ENCODE measurements at regions not wholly inside any gene's neighbourhood (a gene's known extent, or its start where the extent isn't known, plus 50 kb on each side); places are given as distances from the start of the nearest gene placed in this dataset.

DNA sequence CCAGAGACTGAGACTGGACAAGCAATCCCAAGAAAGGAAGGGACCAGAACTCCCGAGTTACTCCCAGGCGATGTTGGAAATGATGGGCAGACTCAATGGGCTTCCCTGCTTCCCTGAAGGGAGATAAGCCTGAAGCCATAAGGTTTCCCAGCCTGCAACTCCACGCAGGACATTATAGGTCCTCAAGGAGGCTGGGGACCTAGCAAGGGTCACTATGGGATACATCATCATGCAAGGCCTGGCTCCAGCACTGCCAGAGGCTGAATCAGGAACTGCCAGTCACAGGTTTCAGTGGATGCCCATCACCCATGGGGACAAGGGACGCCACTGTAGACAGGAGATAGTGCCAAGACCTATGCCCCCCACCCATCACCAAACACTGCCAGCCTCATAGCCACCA lies 338.7 kb downstream of the IRS2 start:
- TF ChIP-seq, protein P1, sequence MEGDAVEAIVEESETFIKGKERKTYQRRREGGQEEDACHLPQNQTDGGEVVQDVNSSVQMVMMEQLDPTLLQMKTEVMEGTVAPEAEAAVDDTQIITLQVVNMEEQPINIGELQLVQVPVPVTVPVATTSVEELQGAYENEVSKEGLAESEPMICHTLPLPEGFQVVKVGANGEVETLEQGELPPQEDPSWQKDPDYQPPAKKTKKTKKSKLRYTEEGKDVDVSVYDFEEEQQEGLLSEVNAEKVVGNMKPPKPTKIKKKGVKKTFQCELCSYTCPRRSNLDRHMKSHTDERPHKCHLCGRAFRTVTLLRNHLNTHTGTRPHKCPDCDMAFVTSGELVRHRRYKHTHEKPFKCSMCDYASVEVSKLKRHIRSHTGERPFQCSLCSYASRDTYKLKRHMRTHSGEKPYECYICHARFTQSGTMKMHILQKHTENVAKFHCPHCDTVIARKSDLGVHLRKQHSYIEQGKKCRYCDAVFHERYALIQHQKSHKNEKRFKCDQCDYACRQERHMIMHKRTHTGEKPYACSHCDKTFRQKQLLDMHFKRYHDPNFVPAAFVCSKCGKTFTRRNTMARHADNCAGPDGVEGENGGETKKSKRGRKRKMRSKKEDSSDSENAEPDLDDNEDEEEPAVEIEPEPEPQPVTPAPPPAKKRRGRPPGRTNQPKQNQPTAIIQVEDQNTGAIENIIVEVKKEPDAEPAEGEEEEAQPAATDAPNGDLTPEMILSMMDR (IDR thresholded peaks at IDR 0.05): no peak
- no peak for TF ChIP-seq POLR2A (IDR thresholded peaks at IDR 0.05)
